ENCODE measurements at regions not wholly inside any gene's neighbourhood (a gene's known extent, or its start where the extent isn't known, plus 50 kb on each side); places are given as distances from the start of the nearest gene placed in this dataset.

DNA sequence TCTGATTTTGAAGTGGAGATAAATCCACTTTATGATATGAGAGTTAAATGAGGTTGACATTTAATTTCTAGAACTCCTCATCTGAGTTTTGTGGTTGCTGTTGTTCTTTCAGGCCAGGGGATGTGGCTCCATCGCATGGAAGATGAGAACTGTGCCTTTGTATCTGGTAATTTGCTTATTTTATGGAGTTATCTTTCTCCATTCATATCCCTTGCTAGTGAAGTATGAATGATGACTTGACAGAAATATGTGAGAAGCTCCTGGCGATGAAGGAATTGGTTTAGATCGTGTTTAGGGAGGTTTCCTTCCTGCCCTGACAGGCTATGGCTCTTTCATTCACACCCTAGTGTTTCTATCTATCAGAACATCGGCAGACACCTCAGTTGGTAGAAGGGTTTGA, 393.7 kb downstream of the ETS1 start:
- FAIRE-seq (no peak), DNase-seq (ENCODE audit: low read depth) (no peak)
- H3K36me3 ChIP-seq (ENCODE audit: control insufficient read depth, insufficient read depth, low read length): no peaks in the 10 kb centered on the region
- H3K27me3 ChIP-seq (ENCODE audit: control insufficient read depth, insufficient read depth, low read length): no peaks in the 10 kb centered on the region
- H3K4me3 ChIP-seq (ENCODE audit: low read depth, low read length): no peak overlapping the region
- no peak for TF ChIP-seq CTCF (IDR thresholded peaks at IDR 0.05; ENCODE audit: insufficient read depth, low read length, severe bottlenecking)

DNA sequence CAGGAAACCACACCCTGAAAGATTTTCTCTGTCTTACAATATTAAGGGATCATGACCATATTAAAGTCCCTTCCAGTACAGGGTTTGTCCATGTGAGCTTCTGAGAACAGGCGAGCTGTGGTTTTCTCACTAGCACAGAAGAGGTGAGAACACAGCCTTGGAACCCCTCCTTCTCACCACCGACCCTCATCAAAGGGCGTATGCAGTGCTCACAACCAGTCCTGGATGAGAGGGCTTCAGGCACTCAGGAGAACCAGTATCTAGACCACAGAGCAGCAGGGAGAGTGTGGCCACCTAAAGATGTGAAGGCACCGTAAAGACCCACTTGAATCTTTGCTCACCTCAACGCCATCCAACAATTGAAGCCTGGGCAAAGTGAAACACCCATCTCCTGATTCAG, 397.0 kb downstream of the ETS1 start:
- FAIRE-seq: no peak
- no peak for DNase-seq (ENCODE audit: low read depth)
- H3K36me3 ChIP-seq (ENCODE audit: control insufficient read depth, insufficient read depth, low read length): no peaks in the 10 kb centered on the region
- TF ChIP-seq CTCF (IDR thresholded peaks at IDR 0.05; ENCODE audit: insufficient read depth, low read length, severe bottlenecking): no peak
- no peaks in the 10 kb centered on the region for H3K27me3 ChIP-seq (ENCODE audit: control insufficient read depth, insufficient read depth, low read length)
- no peak overlapping the region for H3K4me3 ChIP-seq (ENCODE audit: low read depth, low read length)

- peak; percentile 79 for FAIRE-seq
Measured at GRCh38 chr11:128189823-128190222, 397.5 kb downstream of the ETS1 start.

GRCh38 chr11:128188346-128189004, 398.9 kb downstream of the ETS1 start:
- FAIRE-seq (peak; percentile 76), DNase-seq (ENCODE audit: low read depth) (no peak)
- H3K4me3 ChIP-seq (ENCODE audit: low read depth, low read length): no peak overlapping the region
- no peaks in the 10 kb centered on the region for H3K27me3 ChIP-seq (ENCODE audit: control insufficient read depth, insufficient read depth, low read length)
- TF ChIP-seq CTCF (IDR thresholded peaks at IDR 0.05; ENCODE audit: insufficient read depth, low read length, severe bottlenecking): no peak
- no peaks in the 10 kb centered on the region for H3K36me3 ChIP-seq (ENCODE audit: control insufficient read depth, insufficient read depth, low read length)

More at GRCh38 chr11:128189823-128190222, 397.5 kb downstream of the ETS1 start:
- H3K27me3 ChIP-seq (ENCODE audit: control insufficient read depth, insufficient read depth, low read length): no peaks in the 10 kb centered on the region
- no peak for DNase-seq (ENCODE audit: low read depth)
- no peak for TF ChIP-seq CTCF (IDR thresholded peaks at IDR 0.05; ENCODE audit: insufficient read depth, low read length, severe bottlenecking)
- no peaks in the 10 kb centered on the region for H3K36me3 ChIP-seq (ENCODE audit: control insufficient read depth, insufficient read depth, low read length)
- no peak overlapping the region for H3K4me3 ChIP-seq (ENCODE audit: low read depth, low read length)

GRCh38 chr11:128187835-128188234, 399.5 kb downstream of the ETS1 start:
- no peak for TF ChIP-seq CTCF (IDR thresholded peaks at IDR 0.05; ENCODE audit: insufficient read depth, low read length, severe bottlenecking)
- peak; percentile 47 for FAIRE-seq
- H3K4me3 ChIP-seq (ENCODE audit: low read depth, low read length): no peak overlapping the region

GRCh38 chr11:128187377-128187776, 400.0 kb downstream of the ETS1 start:
- no peak for TF ChIP-seq CTCF (IDR thresholded peaks at IDR 0.05; ENCODE audit: insufficient read depth, low read length, severe bottlenecking)
- H3K36me3 ChIP-seq (ENCODE audit: control insufficient read depth, insufficient read depth, low read length): no peaks in the 10 kb centered on the region
- DNase-seq (ENCODE audit: low read depth): no peak
- H3K27me3 ChIP-seq (ENCODE audit: control insufficient read depth, insufficient read depth, low read length): no peaks in the 10 kb centered on the region
- H3K4me3 ChIP-seq (ENCODE audit: low read depth, low read length): no peak overlapping the region
- no peak for FAIRE-seq

More at GRCh38 chr11:128187835-128188234, 399.5 kb downstream of the ETS1 start:
- H3K27me3 ChIP-seq (ENCODE audit: control insufficient read depth, insufficient read depth, low read length): no peaks in the 10 kb centered on the region
- DNase-seq (ENCODE audit: low read depth): peak; percentile 5
- H3K36me3 ChIP-seq (ENCODE audit: control insufficient read depth, insufficient read depth, low read length): no peaks in the 10 kb centered on the region

All from bronchial epithelial cell (primary cell).